Body of pancreas (tissue), 4 donors: ENCODE measurements at regions not wholly inside any gene's neighbourhood (a gene's known extent, or its start where the extent isn't known, plus 50 kb on each side); places are given as distances from the start of the nearest gene placed in this dataset.

ENCODE experiments used
- ATAC-seq: fragments of 150-250 bp; one replicate; pipeline ENCODE4 v1.9.1; 2016
- DNase-seq, 4 donors: peaks; one replicate each; pipeline ENCODE4 v3.0.0-alpha.2; 2019
- H3K27ac ChIP-seq, 4 donors: fragments of 200-600 bp; sonication (generic); 1 replicate in 3 of 4; 2 replicates in 1 of 4; pipeline versions ENCODE4 v1.5.1 to v1.6.1; 2016 to 2019; ENCODE audit warnings: mild to moderate bottlenecking in 1 of 4, mixed read lengths in 1 of 4, moderate library complexity in 1 of 4
- H3K27me3 ChIP-seq, 2 donors: fragments of 200-600 bp; sonication (generic); one replicate each; pipeline ENCODE4 v1.6.0; 2016; ENCODE audit warnings: mild to moderate bottlenecking in 1 of 2
- H3K36me3 ChIP-seq, 2 donors: fragments of 200-600 bp; sonication (generic); replicated peaks in 1 of 2; 2 replicates each; pipeline ENCODE4 v1.5.1; 2016; ENCODE audit warnings: low read depth in 2 of 2; ENCODE audit not compliant: insufficient read depth in 1 of 2
- H3K4me1 ChIP-seq: fragments of 200-600 bp; sonication (generic); one replicate; pipeline ENCODE4 v1.6.0; 2016
- H3K4me3 ChIP-seq, 2 donors: fragments of 200-600 bp; sonication (generic); 1 replicate in 1 of 2; 2 replicates in 1 of 2; pipeline ENCODE4 v1.5.1; 2016 to 2019
- H3K9me3 ChIP-seq, 3 donors: fragments of 200-600 bp; sonication (generic); 1 replicate in 2 of 3; 2 replicates in 1 of 3; pipeline ENCODE4 v1.5.1; 2016
- POLR2A ChIP-seq, 3 donors: fragments of 450-650 bp; IDR thresholded peaks; one replicate each; pipeline ENCODE4 v1.6.1; 2016; ENCODE audit warnings: antibody characterized with exemption in 3 of 3, mild to moderate bottlenecking in 2 of 3
- WGBS, 2 donors: methylation state at CpG; one replicate each; pipeline ENCODE4 v1.1.5; 2017; 5-methylcytosine and 5-hydroxymethylcytosine counted together
- intact Hi-C: fragments of 100-400 bp; cut with DNase I; formaldehyde crosslinking; loops from one replicate; pipeline ENCODE4 v1.15.1; 2023
- TF ChIP-seq, protein P1 (sequence below), 7 experiments: fragments of 450-650 bp in 4 of 7; fragments of 200-600 bp in 3 of 7; sonication (generic) in 3 of 7; IDR thresholded peaks; one replicate each; pipeline ENCODE4 v1.5.1; 2016 to 2019; ENCODE audit warnings: antibody characterized with exemption in 7 of 7

GRCh38 chr6:43932259-43933147 is 162.5 kb downstream of the VEGFA start:
- no peak overlapping the region for H3K27ac ChIP-seq
- WGBS, 2 donors: 90% methylated on average over 12 to 13 of the region's 13 CpGs
- no peaks in the 10 kb centered on the region for H3K27me3 ChIP-seq
- ATAC-seq (no peak), DNase-seq (no peak)
- peaks cover 12% of the 10 kb centered on the region for H3K4me1 ChIP-seq
- H3K4me3 ChIP-seq: no peak overlapping the region
- no peaks in the 10 kb centered on the region for H3K36me3 ChIP-seq
- TF ChIP-seq, protein P1, sequence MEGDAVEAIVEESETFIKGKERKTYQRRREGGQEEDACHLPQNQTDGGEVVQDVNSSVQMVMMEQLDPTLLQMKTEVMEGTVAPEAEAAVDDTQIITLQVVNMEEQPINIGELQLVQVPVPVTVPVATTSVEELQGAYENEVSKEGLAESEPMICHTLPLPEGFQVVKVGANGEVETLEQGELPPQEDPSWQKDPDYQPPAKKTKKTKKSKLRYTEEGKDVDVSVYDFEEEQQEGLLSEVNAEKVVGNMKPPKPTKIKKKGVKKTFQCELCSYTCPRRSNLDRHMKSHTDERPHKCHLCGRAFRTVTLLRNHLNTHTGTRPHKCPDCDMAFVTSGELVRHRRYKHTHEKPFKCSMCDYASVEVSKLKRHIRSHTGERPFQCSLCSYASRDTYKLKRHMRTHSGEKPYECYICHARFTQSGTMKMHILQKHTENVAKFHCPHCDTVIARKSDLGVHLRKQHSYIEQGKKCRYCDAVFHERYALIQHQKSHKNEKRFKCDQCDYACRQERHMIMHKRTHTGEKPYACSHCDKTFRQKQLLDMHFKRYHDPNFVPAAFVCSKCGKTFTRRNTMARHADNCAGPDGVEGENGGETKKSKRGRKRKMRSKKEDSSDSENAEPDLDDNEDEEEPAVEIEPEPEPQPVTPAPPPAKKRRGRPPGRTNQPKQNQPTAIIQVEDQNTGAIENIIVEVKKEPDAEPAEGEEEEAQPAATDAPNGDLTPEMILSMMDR (IDR thresholded peaks at IDR 0.05): no peak
- no peak for TF ChIP-seq POLR2A (IDR thresholded peaks at IDR 0.05)
- intact Hi-C loops: no loop called here
- H3K9me3 ChIP-seq: no peaks in the 10 kb centered on the region

- Histone ChIP-seq H3K27me3 (no peaks in the 10 kb centered on the region), H3K4me3 (no peak overlapping the region), H3K27ac (no peak overlapping the region), H3K36me3 (no peaks in the 10 kb centered on the region), H3K9me3 (no peaks in the 10 kb centered on the region), H3K4me1 (peaks cover 22% of the 10 kb centered on the region)
- DNase-seq (no peak), ATAC-seq (no peak)
- TF ChIP-seq, protein P1 (IDR thresholded peaks at IDR 0.05): no peak
- no peak for TF ChIP-seq POLR2A (IDR thresholded peaks at IDR 0.05)
- 85 to 90% methylated on average over 6 of the region's 6 CpGs for WGBS, 2 donors
- intact Hi-C loops: no loop called here
These were observed 161.2 kb downstream of the VEGFA start for GRCh38 chr6:43931201-43931600.

GRCh38 chr6:43930440-43931154 is 160.6 kb downstream of the VEGFA start:
- Histone ChIP-seq H3K9me3 (no peaks in the 10 kb centered on the region), H3K27ac (no peak overlapping the region), H3K4me1 (peaks cover 28% of the 10 kb centered on the region), H3K27me3 (no peaks in the 10 kb centered on the region), H3K36me3 (no peaks in the 10 kb centered on the region), H3K4me3 (no peak overlapping the region)
- DNase-seq (no peak), ATAC-seq (no peak)
- 73 to 81% methylated on average over 8 of the region's 8 CpGs for WGBS, 2 donors
- intact Hi-C loops: no loop called here
- TF ChIP-seq POLR2A (IDR thresholded peaks at IDR 0.05): no peak

- H3K4me3 ChIP-seq: no peak overlapping the region
- WGBS, 2 donors: 91 to 100% methylated on average over 4 to 5 of the region's 5 CpGs
- no peaks in the 10 kb centered on the region for H3K9me3 ChIP-seq
- H3K27me3 ChIP-seq: no peaks in the 10 kb centered on the region
- H3K4me1 ChIP-seq: peaks cover 32% of the 10 kb centered on the region
- intact Hi-C loops: no loop called here
- ATAC-seq (no peak), DNase-seq (no peak)
- H3K36me3 ChIP-seq: no peaks in the 10 kb centered on the region
- no peak overlapping the region for H3K27ac ChIP-seq
- TF ChIP-seq, protein P1 (IDR thresholded peaks at IDR 0.05): no peak
- TF ChIP-seq POLR2A (IDR thresholded peaks at IDR 0.05): no peak
These were observed 159.5 kb downstream of the VEGFA start for GRCh38 chr6:43929511-43929910.

DNA sequence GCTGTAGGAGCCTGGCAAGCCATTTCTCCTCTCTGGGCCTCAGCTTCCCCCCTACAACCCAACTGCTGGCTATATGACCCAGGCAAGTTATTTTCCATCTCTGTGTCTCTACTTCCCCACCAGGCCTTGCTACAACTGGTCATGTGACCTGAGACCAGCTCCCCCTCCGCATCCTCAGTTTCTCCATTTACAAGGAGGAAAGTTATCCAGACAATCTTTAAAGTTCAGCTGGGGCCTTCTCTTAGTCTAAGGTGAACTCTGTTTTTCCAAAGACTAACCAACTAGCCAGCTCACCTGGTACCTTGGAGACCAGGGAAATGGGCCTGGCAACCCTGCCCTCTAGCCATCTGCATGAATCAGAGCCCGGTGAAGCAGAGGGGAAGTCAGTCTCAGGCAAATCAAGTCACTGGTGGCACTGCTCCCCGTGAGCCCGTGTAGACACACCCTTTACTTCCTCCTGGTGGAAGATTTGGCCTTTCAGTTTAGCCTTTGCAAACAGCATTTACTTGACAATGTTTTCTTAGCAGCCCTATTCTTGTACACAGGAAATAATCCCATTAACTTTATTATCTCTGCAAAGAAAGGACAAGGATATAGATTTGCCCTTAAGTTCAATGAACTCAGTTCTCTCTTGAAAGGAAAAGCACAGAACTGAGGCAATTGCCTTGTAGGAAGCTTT is 157.7 kb downstream of the VEGFA start:
- DNase-seq (no peak), ATAC-seq (no peak)
- H3K27ac ChIP-seq: peak overlapping the region; percentile 72 to 77 (median 74)

More for the DNA sequence above, 157.7 kb downstream of the VEGFA start:
- Histone ChIP-seq H3K9me3 (no peaks in the 10 kb centered on the region), H3K36me3 (no peaks in the 10 kb centered on the region), H3K4me3 (no peak overlapping the region), H3K4me1 (peaks cover 42% of the 10 kb centered on the region), H3K27me3 (no peaks in the 10 kb centered on the region)
- WGBS, 2 donors: 46 to 56% methylated on average over 4 of the region's 4 CpGs
- intact Hi-C loops: no loop called here
- TF ChIP-seq, protein P1 (IDR thresholded peaks at IDR 0.05): peak in 1 of 7 experiments; percentile 5
- no peak for TF ChIP-seq POLR2A (IDR thresholded peaks at IDR 0.05)
